IMR-90 (cell line): ENCODE measurements at regions not wholly inside any gene's neighbourhood (a gene's known extent, or its start where the extent isn't known, plus 50 kb on each side); places are given as distances from the start of the nearest gene placed in this dataset.
A peak's percentile ranks its signal among the peaks of the same experiment; 100 is the strongest.

Experiments used
- ATAC-seq: fragments of 200-7000 bp; cut with Tn5 transposase; 2 replicates; pipeline ENCODE4 v1.9.1; 2020; ENCODE audit warnings: low read depth, mild to moderate bottlenecking, moderate library complexity
- BruUV-seq: library from RNA; stranded (reverse); fragments of 400-500 nt; replicated peaks from 2 replicates; lab custom pipeline; 2021; lab: Mats Ljungman, UMichigan
- CTCF ChIA-PET: fragments of 300-600 bp; formaldehyde crosslinking; extraction: SDS; loops from one replicate; lab custom pipeline; 2021; ENCODE audit warnings: antibody characterized with exemption; lab: Yijun Ruan, JAX
- POLR2A ChIA-PET: fragments of 300-600 bp; sonication (Branson Sonifier 250); formaldehyde crosslinking; loops from one replicate; lab custom pipeline; 2022; ENCODE audit warnings: antibody characterized with exemption; ENCODE audit not compliant: unreplicated experiment; lab: Charles Lee
- DNase-seq: peaks from one replicate; pipeline ENCODE4 v3.0.0; 2013
- H2AFZ ChIP-seq: replicated peaks from 2 replicates; pipeline ENCODE3; 2013; ENCODE audit warnings: low read length, mild to moderate bottlenecking; ENCODE audit not compliant: poor library complexity
- H2AK5ac ChIP-seq: 2 replicates; pipeline ENCODE4 v1.6.1; 2013; ENCODE audit warnings: low read depth, low read length, inconsistent platforms
- H2AK9ac ChIP-seq: replicated peaks from 2 replicates; pipeline ENCODE3; 2013; ENCODE audit warnings: mild to moderate bottlenecking, low read depth, low read length, moderate library complexity; ENCODE audit not compliant: poor library complexity
- H2BK120ac ChIP-seq: 2 replicates; pipeline ENCODE4 v1.6.1; 2013; ENCODE audit warnings: low read depth, low read length, inconsistent platforms
- H2BK15ac ChIP-seq: 3 replicates; pipeline ENCODE4 v1.6.1; 2013; ENCODE audit warnings: low read depth, low read length, inconsistent platforms
- H2BK20ac ChIP-seq: 2 replicates; pipeline ENCODE4 v1.6.1; 2013; ENCODE audit warnings: low read depth, mild to moderate bottlenecking, inconsistent platforms, low read length, moderate library complexity
- H2BK5ac ChIP-seq: 2 replicates; pipeline ENCODE4 v1.6.1; 2013; ENCODE audit warnings: mild to moderate bottlenecking, low read depth, low read length, inconsistent platforms; ENCODE audit not compliant: poor library complexity, severe bottlenecking
- H3K14ac ChIP-seq: replicated peaks from 2 replicates; pipeline ENCODE4 v1.6.1; 2013; ENCODE audit warnings: low read depth, low read length, inconsistent platforms
- H3K18ac ChIP-seq: 2 replicates; pipeline ENCODE4 v1.6.1; 2013; ENCODE audit warnings: low read depth, low read length, control low read depth
- H3K23ac ChIP-seq: 2 replicates; pipeline ENCODE4 v1.6.1; 2013; ENCODE audit warnings: low read depth, low read length, inconsistent platforms
- H3K27ac ChIP-seq: 2 replicates; pipeline ENCODE4 v1.5.1; 2013; ENCODE audit warnings: mild to moderate bottlenecking, control low read depth, low read length; ENCODE audit not compliant: insufficient read depth
- H3K27me3 ChIP-seq: 2 replicates; pipeline ENCODE4 v1.6.1; 2013; ENCODE audit warnings: low read length; ENCODE audit not compliant: control insufficient read depth, insufficient read depth
- H3K36me3 ChIP-seq: 2 replicates; pipeline ENCODE4 v1.6.1; 2013; ENCODE audit warnings: low read length, mixed read lengths; ENCODE audit not compliant: control insufficient read depth, insufficient read depth
- H3K4ac ChIP-seq: 2 replicates; pipeline ENCODE4 v1.6.1; 2013; ENCODE audit warnings: low read depth, low read length, inconsistent platforms
- H3K4me1 ChIP-seq: 2 replicates; pipeline ENCODE4 v1.6.1; 2013; ENCODE audit warnings: low read length, mixed read lengths; ENCODE audit not compliant: control insufficient read depth, insufficient read depth
- H3K4me2 ChIP-seq: 2 replicates; pipeline ENCODE4 v1.6.1; 2013; ENCODE audit warnings: low read depth, mild to moderate bottlenecking, control low read depth, low read length, moderate library complexity
- H3K4me3 ChIP-seq: 2 replicates; pipeline ENCODE4 v1.5.1; 2013; ENCODE audit warnings: low read depth, mild to moderate bottlenecking, control low read depth, low read length, moderate library complexity; ENCODE audit not compliant: insufficient read depth
- H3K56ac ChIP-seq: 2 replicates; pipeline ENCODE4 v1.6.1; 2013; ENCODE audit warnings: low read length, inconsistent platforms; ENCODE audit not compliant: insufficient read depth; ENCODE audit errors: extremely low read depth
- H3K79me1 ChIP-seq, 2 experiments: 2 replicates each; pipeline ENCODE4 v1.6.1; 2013; ENCODE audit warnings: low read length in 2 of 2, inconsistent platforms in 1 of 2, low read depth in 1 of 2
- H3K9ac ChIP-seq: 2 replicates; pipeline ENCODE4 v1.6.1; 2013; ENCODE audit warnings: low read depth, low read length, control low read depth
- H3K9me1 ChIP-seq: 2 replicates; pipeline ENCODE4 v1.6.1; 2013; ENCODE audit warnings: low read length, inconsistent platforms; ENCODE audit not compliant: insufficient read depth
- H3K9me3 ChIP-seq: 2 replicates; pipeline ENCODE4 v1.6.1; 2013; ENCODE audit warnings: low read length; ENCODE audit not compliant: control insufficient read depth, insufficient read depth
- H4K20me1 ChIP-seq: 2 replicates; pipeline ENCODE4 v1.6.1; 2013; ENCODE audit warnings: low read length, inconsistent platforms; ENCODE audit not compliant: insufficient read depth
- H4K5ac ChIP-seq: 2 replicates; pipeline ENCODE4 v1.6.1; 2013; ENCODE audit warnings: mild to moderate bottlenecking, low read depth, low read length, control low read depth
- H4K8ac ChIP-seq, 2 experiments: 2 replicates each; pipeline ENCODE4 v1.6.1; 2013; ENCODE audit warnings: low read depth in 2 of 2, low read length in 2 of 2, control low read depth in 1 of 2, inconsistent platforms in 1 of 2
- H4K91ac ChIP-seq: 2 replicates; pipeline ENCODE4 v1.6.1; 2013; ENCODE audit warnings: low read depth, low read length, inconsistent platforms; ENCODE audit not compliant: insufficient read depth
- CEBPB ChIP-seq: IDR thresholded peaks from 2 replicates; pipeline ENCODE4 v1.6.1; 2012; ENCODE audit warnings: low read depth, low read length, improper control_type of control experiment
- FOS ChIP-seq: fragments of 150-350 bp; IDR thresholded peaks from 2 replicates; pipeline ENCODE4 v1.6.1; 2016; ENCODE audit warnings: low read depth, low read length
- MAFK ChIP-seq: IDR thresholded peaks from 2 replicates; pipeline ENCODE4 v1.6.1; 2012; ENCODE audit warnings: low read depth, low read length, improper control_type of control experiment
- POLR2A ChIP-seq: IDR thresholded peaks from 2 replicates; pipeline ENCODE4 v1.6.1; 2012; ENCODE audit warnings: mild to moderate bottlenecking, low read depth, low read length
- SMC3 ChIP-seq: fragments of 150-350 bp; IDR thresholded peaks from 2 replicates; pipeline ENCODE4 v1.6.1; 2016; ENCODE audit warnings: low read depth, mild to moderate bottlenecking, antibody characterized with exemption, low read length, moderate library complexity
- WGBS, 2 experiments: methylation state at CpG; one replicate each; pipeline versions ENCODE4 v1.1.5 to v1.1.7; 2013; ENCODE audit warnings: missing lambda C conversion rate in 2 of 2; ENCODE audit not compliant: insufficient read length in 1 of 2; ENCODE audit errors: extremely low coverage in 2 of 2; 5-methylcytosine and 5-hydroxymethylcytosine counted together
- dilution Hi-C: fragments of 300-500 bp; cut with HindIII; formaldehyde crosslinking; loops from one replicate; pipeline ENCODE4 v1.14.3; 2018; ENCODE audit warnings: low sequenced_read_pairs; ENCODE audit not compliant: unreplicated experiment
- in situ Hi-C: fragments of 300-500 bp; cut with MboI; formaldehyde crosslinking; loops from 3 replicates; pipeline ENCODE4 v1.14.3; 2019; ENCODE audit warnings: low sequenced_read_pairs, inconsistent platforms, mixed read lengths
- intact Hi-C: fragments of 100-400 bp; cut with micrococcal nuclease; formaldehyde crosslinking; loops from 2 replicates; pipeline ENCODE4 v1.10.0; 2022

DNA sequence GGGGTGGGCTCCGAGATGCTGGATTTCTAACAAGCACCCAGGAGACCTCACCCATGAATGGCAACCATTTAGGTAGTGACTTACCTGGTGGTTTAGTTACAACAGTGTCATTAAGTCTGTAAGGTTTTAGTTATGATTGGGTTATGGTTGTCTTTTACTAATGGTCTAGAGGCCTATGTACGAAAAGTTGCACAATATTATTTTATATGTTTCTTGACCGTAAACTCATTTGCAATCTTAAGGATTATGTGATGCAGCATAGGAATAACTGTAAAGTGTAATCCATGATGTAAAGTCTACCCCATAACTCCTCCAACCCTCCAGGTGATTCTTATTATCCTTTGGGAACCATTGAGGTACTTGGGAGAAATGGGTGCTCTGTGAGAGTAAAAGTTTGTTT, 155.4 kb upstream of the ZEB2 start:
- Histone ChIP-seq H2BK20ac (no peak overlapping the region), H4K5ac (no peak overlapping the region), H3K9ac (no peak overlapping the region), H3K27ac (no peak overlapping the region), H3K36me3 (no peaks in the 10 kb centered on the region), H3K4me2 (no peak overlapping the region), H2BK5ac (no peak overlapping the region), H3K9me1 (no peaks in the 10 kb centered on the region), H2BK120ac (no peak overlapping the region), H3K56ac (no peak overlapping the region), H3K23ac (no peak overlapping the region), H4K20me1 (no peaks in the 10 kb centered on the region), H2AFZ (no peak overlapping the region), H3K9me3 (no peaks in the 10 kb centered on the region), H2BK15ac (no peak overlapping the region), H4K91ac (no peak overlapping the region), H3K4ac (no peak overlapping the region), H2AK9ac (no peak overlapping the region), H3K14ac (no peak overlapping the region), H3K4me3 (no peak overlapping the region), H4K8ac (no peak overlapping the region), H3K4me1 (no peaks in the 10 kb centered on the region), H3K27me3 (no peaks in the 10 kb centered on the region), H3K79me1 (no peaks in the 10 kb centered on the region), H2AK5ac (no peak overlapping the region), H3K18ac (no peak overlapping the region)
- dilution Hi-C loops (no loop called here), in situ Hi-C loops (no loop called here), intact Hi-C loops (no loop called here)
- DNase-seq = no peak
- ATAC-seq = no peak
- ChIA-PET CTCF (no interaction called here), POLR2A (no interaction called here)
- WGBS, 2 experiments = no CpG with 5 or more reads among the region's 3 CpGs
- BruUV-seq = no TSS peak
- TF ChIP-seq FOS (no peak), CEBPB (peak; percentile 54), MAFK (no peak), SMC3 (no peak), POLR2A (no peak)
